Liver (tissue), 8 donors: ENCODE measurements at regions not wholly inside any gene's neighbourhood (a gene's known extent, or its start where the extent isn't known, plus 50 kb on each side); places are given as distances from the start of the nearest gene placed in this dataset.

Experiments used
- DNase-seq: peaks from one replicate; pipeline ENCODE4 v3.0.0-alpha.2; 2017; ENCODE audit warnings: low spot score
- H3K27ac ChIP-seq, 2 donors: one replicate each; pipeline ENCODE4 v1.7.0; 2013; ENCODE audit warnings: inconsistent platforms in 2 of 2, low read length in 2 of 2, control low read depth in 1 of 2, low read depth in 1 of 2, mild to moderate bottlenecking in 1 of 2
- H3K27me3 ChIP-seq, 4 donors: one replicate each; pipeline versions ENCODE4 v1.6.1 to v1.7.0; 2013; ENCODE audit warnings: low read length in 3 of 4, inconsistent platforms in 1 of 4, mild to moderate bottlenecking in 1 of 4, moderate library complexity in 1 of 4; ENCODE audit not compliant: control insufficient read depth in 4 of 4, insufficient read depth in 4 of 4
- H3K36me3 ChIP-seq, 4 donors: one replicate each; pipeline versions ENCODE4 v1.6.1 to v1.7.0; 2013; ENCODE audit warnings: low read length in 3 of 4, mild to moderate bottlenecking in 3 of 4, low read depth in 1 of 4, moderate library complexity in 1 of 4; ENCODE audit not compliant: control insufficient read depth in 4 of 4, insufficient read depth in 3 of 4
- H3K4me1 ChIP-seq, 4 donors: one replicate each; pipeline versions ENCODE4 v1.6.1 to v1.7.0; 2013; ENCODE audit warnings: low read length in 3 of 4, mild to moderate bottlenecking in 3 of 4, moderate library complexity in 1 of 4; ENCODE audit not compliant: control insufficient read depth in 4 of 4, insufficient read depth in 4 of 4
- H3K4me3 ChIP-seq, 3 donors: one replicate each; pipeline versions ENCODE4 v1.6.1 to v1.7.0; 2013; ENCODE audit warnings: low read length in 3 of 3, control low read depth in 1 of 3, low read depth in 1 of 3, mild to moderate bottlenecking in 1 of 3
- H3K9ac ChIP-seq, 2 donors: one replicate each; pipeline ENCODE4 v1.7.0; 2013; ENCODE audit warnings: low read length in 2 of 2, mild to moderate bottlenecking in 2 of 2, moderate library complexity in 2 of 2, control low read depth in 1 of 2, low read depth in 1 of 2
- H3K9me3 ChIP-seq, 4 donors: one replicate each; pipeline versions ENCODE4 v1.6.1 to v1.7.0; 2013; ENCODE audit warnings: low read length in 3 of 4; ENCODE audit not compliant: control insufficient read depth in 4 of 4
- CTCF ChIP-seq: fragments of 150-350 bp; IDR thresholded peaks from 2 replicates; pipeline ENCODE4 v1.5.1; 2017; ENCODE audit warnings: improper control_type of control experiment, low read depth, low read length; ENCODE audit not compliant: missing input control
- EGR1 ChIP-seq, 2 donors: IDR thresholded peaks; 2 replicates each; pipeline ENCODE4 v1.6.1; 2016 to 2018; ENCODE audit warnings: antibody characterized with exemption in 2 of 2, low read depth in 2 of 2
- GABPA ChIP-seq, 2 donors: IDR thresholded peaks in 1 of 2; conservative IDR thresholded peaks in 1 of 2; 2 replicates each; pipeline ENCODE4 v1.6.1; 2016; ENCODE audit warnings: antibody characterized with exemption in 2 of 2, mild to moderate bottlenecking in 1 of 2, moderate library complexity in 1 of 2
- HNF4A ChIP-seq, 2 donors: conservative IDR thresholded peaks; 2 replicates each; pipeline ENCODE4 v1.6.1; 2016; ENCODE audit warnings: antibody characterized with exemption in 2 of 2, mild to moderate bottlenecking in 2 of 2
- JUND ChIP-seq, 2 donors: IDR thresholded peaks; 2 replicates each; pipeline ENCODE4 v1.6.1; 2016; ENCODE audit warnings: antibody characterized with exemption in 2 of 2
- RAD21 ChIP-seq, 2 donors: IDR thresholded peaks; 2 replicates each; pipeline ENCODE4 v1.6.1; 2016; ENCODE audit warnings: antibody characterized with exemption in 2 of 2, mild to moderate bottlenecking in 2 of 2
- REST ChIP-seq: IDR thresholded peaks from 2 replicates; pipeline ENCODE4 v1.6.1; 2016; ENCODE audit warnings: antibody characterized with exemption, mild to moderate bottlenecking
- RXRA ChIP-seq, 2 donors: IDR thresholded peaks; 2 replicates each; pipeline ENCODE4 v1.6.1; 2017 to 2018; ENCODE audit warnings: antibody characterized with exemption in 2 of 2, mild to moderate bottlenecking in 1 of 2
- SP1 ChIP-seq: IDR thresholded peaks from 2 replicates; pipeline ENCODE4 v1.6.1; 2018; ENCODE audit warnings: antibody characterized with exemption, mild to moderate bottlenecking
- TAF1 ChIP-seq: conservative IDR thresholded peaks from 2 replicates; pipeline ENCODE4 v1.6.1; 2016; ENCODE audit warnings: antibody characterized with exemption, mild to moderate bottlenecking
- whole genome bisulfite sequencing: extraction: QIAGEN DNeasy Blood & Tissue Kit; methylation state at CpG from one replicate; pipeline ENCODE4 v1.1.7; 2013; 5-methylcytosine and 5-hydroxymethylcytosine counted together
- TF ChIP-seq, protein P1 (sequence below): IDR thresholded peaks from 2 replicates; pipeline ENCODE4 v1.6.1; 2016; ENCODE audit warnings: antibody characterized with exemption
- TF ChIP-seq, protein P2 (sequence below): IDR thresholded peaks from 2 replicates; pipeline ENCODE4 v1.6.1; 2016; ENCODE audit warnings: antibody characterized with exemption
- TF ChIP-seq, protein P3 (sequence below): IDR thresholded peaks from 2 replicates; pipeline ENCODE4 v1.6.1; 2016; ENCODE audit warnings: antibody characterized with exemption
- donor health status: healthy.
- donor health status: healthy.
- donor health status: healthy.
- donor health status: healthy.
- donor health status: healthy.

- 68% methylated on average over 3 of the region's 3 CpGs for whole genome bisulfite sequencing
- DNase-seq = no peak
- Histone ChIP-seq H3K27me3 (no peaks in the 10 kb centered on the region), H3K4me1 (no peaks in the 10 kb centered on the region), H3K27ac (no peak overlapping the region), H3K36me3 (no peaks in the 10 kb centered on the region), H3K9ac (no peak overlapping the region), H3K9me3 (peaks cover 0 to 4% (median under 1%) of the 10 kb centered on the region in 4 donors), H3K4me3 (no peak overlapping the region)
- TF ChIP-seq, protein P1, sequence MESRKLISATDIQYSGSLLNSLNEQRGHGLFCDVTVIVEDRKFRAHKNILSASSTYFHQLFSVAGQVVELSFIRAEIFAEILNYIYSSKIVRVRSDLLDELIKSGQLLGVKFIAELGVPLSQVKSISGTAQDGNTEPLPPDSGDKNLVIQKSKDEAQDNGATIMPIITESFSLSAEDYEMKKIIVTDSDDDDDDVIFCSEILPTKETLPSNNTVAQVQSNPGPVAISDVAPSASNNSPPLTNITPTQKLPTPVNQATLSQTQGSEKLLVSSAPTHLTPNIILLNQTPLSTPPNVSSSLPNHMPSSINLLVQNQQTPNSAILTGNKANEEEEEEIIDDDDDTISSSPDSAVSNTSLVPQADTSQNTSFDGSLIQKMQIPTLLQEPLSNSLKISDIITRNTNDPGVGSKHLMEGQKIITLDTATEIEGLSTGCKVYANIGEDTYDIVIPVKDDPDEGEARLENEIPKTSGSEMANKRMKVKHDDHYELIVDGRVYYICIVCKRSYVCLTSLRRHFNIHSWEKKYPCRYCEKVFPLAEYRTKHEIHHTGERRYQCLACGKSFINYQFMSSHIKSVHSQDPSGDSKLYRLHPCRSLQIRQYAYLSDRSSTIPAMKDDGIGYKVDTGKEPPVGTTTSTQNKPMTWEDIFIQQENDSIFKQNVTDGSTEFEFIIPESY = no peak
- TF ChIP-seq, protein P2, sequence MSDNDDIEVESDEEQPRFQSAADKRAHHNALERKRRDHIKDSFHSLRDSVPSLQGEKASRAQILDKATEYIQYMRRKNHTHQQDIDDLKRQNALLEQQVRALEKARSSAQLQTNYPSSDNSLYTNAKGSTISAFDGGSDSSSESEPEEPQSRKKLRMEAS = no peak
- TF ChIP-seq RXRA (IDR thresholded peaks at IDR 0.05) (no peak), EGR1 (IDR thresholded peaks at IDR 0.05; ENCODE audit: low read depth in 2 of 2) (no peak), RAD21 (IDR thresholded peaks at IDR 0.05) (no peak), REST (no peak), GABPA (IDR thresholded peaks at IDR 0.05 in 1 of 2, conservative IDR thresholded peaks at IDR 0.05 in 1 of 2) (no peak)
- TF ChIP-seq, protein P3, sequence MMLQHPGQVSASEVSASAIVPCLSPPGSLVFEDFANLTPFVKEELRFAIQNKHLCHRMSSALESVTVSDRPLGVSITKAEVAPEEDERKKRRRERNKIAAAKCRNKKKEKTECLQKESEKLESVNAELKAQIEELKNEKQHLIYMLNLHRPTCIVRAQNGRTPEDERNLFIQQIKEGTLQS = no peak
These were observed 246.2 kb downstream of the SEC23IP start for GRCh38 chr10:120138689-120139088.

- H3K9me3 ChIP-seq = peaks cover 0 to 3% (median 1%) of the 10 kb centered on the region in 4 donors
- H3K27ac ChIP-seq = no peak overlapping the region
- H3K27me3 ChIP-seq = peaks cover 0 to 5% (median 2%) of the 10 kb centered on the region in 4 donors
- 49% methylated on average over 5 of the region's 5 CpGs for WGBS
- no peak overlapping the region for H3K9ac ChIP-seq
- DNase-seq = peak; percentile 53
- H3K4me1 ChIP-seq = no peaks in the 10 kb centered on the region
- H3K36me3 ChIP-seq = no peaks in the 10 kb centered on the region
- TF ChIP-seq HNF4A (conservative IDR thresholded peaks at IDR 0.05) (no peak), TAF1 (no peak), CTCF (no peak), SP1 (no peak), JUND (IDR thresholded peaks at IDR 0.05) (no peak), RAD21 (IDR thresholded peaks at IDR 0.05) (no peak), GABPA (IDR thresholded peaks at IDR 0.05 in 1 of 2, conservative IDR thresholded peaks at IDR 0.05 in 1 of 2) (no peak), REST (no peak), EGR1 (IDR thresholded peaks at IDR 0.05; ENCODE audit: low read depth in 2 of 2) (no peak), RXRA (IDR thresholded peaks at IDR 0.05) (no peak)
- TF ChIP-seq, protein P3 = no peak
- TF ChIP-seq, protein P2 = no peak
- H3K4me3 ChIP-seq = no peak overlapping the region
These were observed 252.6 kb downstream of the SEC23IP start for GRCh38 chr10:120145107-120145506.
